Astrocyte (in vitro differentiated cells and primary cell): ENCODE measurements at regions not wholly inside any gene's neighbourhood (a gene's known extent, or its start where the extent isn't known, plus 50 kb on each side); places are given as distances from the start of the nearest gene placed in this dataset.
"Not testable (repeated sequence)": the region's sequence is repeated elsewhere in the genome, so short reads cannot be mapped to it uniquely, and the experiment has no call there.

ENCODE experiments used
- DNase-seq: peaks from one replicate; pipeline ENCODE4 v3.0.0-alpha.2; 2010; ENCODE audit warnings: low read depth
- FAIRE-seq: peaks from 2 replicates; lab custom pipeline; 2011; peaks lifted over from hg19 to GRCh38; lab: Jason Lieb, UNC
- H2AFZ ChIP-seq: 2 replicates; pipeline ENCODE4 v1.6.0; 2012; ENCODE audit warnings: low read depth, low read length, inconsistent platforms
- H3K27ac ChIP-seq: 2 replicates; pipeline ENCODE4 v1.5.1; 2011; ENCODE audit warnings: low read depth, low read length, inconsistent platforms
- H3K27me3 ChIP-seq: 2 replicates; pipeline ENCODE4 v1.6.0; 2011; ENCODE audit warnings: low read length, inconsistent platforms; ENCODE audit not compliant: insufficient read depth
- H3K36me3 ChIP-seq: 2 replicates; pipeline ENCODE4 v1.5.1; 2011; ENCODE audit warnings: low read length, inconsistent platforms; ENCODE audit not compliant: insufficient read depth
- H3K4me1 ChIP-seq: 2 replicates; pipeline ENCODE4 v1.5.1; 2011; ENCODE audit warnings: low read length, inconsistent platforms; ENCODE audit not compliant: insufficient read depth
- H3K4me2 ChIP-seq: 2 replicates; pipeline ENCODE4 v1.6.0; 2012; ENCODE audit warnings: low read length, inconsistent platforms
- H3K4me3 ChIP-seq: 2 replicates; pipeline ENCODE4 v1.5.1; 2011; ENCODE audit warnings: low read depth, mild to moderate bottlenecking, low read length, inconsistent platforms; ENCODE audit not compliant: insufficient read depth
- H3K79me2 ChIP-seq: 2 replicates; pipeline ENCODE4 v1.6.0; 2012; ENCODE audit warnings: mild to moderate bottlenecking, low read length, inconsistent platforms; ENCODE audit not compliant: insufficient read depth
- H3K9ac ChIP-seq: 2 replicates; pipeline ENCODE4 v1.6.0; 2012; ENCODE audit warnings: mild to moderate bottlenecking, low read length, inconsistent platforms
- H3K9me3 ChIP-seq: 2 replicates; pipeline ENCODE4 v1.5.1; 2012; ENCODE audit warnings: low read depth, mild to moderate bottlenecking, low read length, inconsistent platforms; ENCODE audit not compliant: insufficient read depth
- H4K20me1 ChIP-seq: 2 replicates; pipeline ENCODE4 v1.6.0; 2012; ENCODE audit warnings: low read length, inconsistent platforms; ENCODE audit not compliant: insufficient read depth
- H3K27ac Mint-ChIP-seq: one replicate; pipeline ENCODE4 v1.8.0; 2021; ENCODE audit warnings: mild to moderate bottlenecking, mixed read lengths; ENCODE audit not compliant: unreplicated experiment
- H3K27me3 Mint-ChIP-seq: one replicate; pipeline ENCODE4 v1.8.0; 2021; ENCODE audit warnings: low read depth, mixed read lengths; ENCODE audit not compliant: unreplicated experiment
- H3K36me3 Mint-ChIP-seq: one replicate; pipeline ENCODE4 v1.8.0; 2021; ENCODE audit warnings: low read depth, mixed read lengths; ENCODE audit not compliant: unreplicated experiment
- H3K4me1 Mint-ChIP-seq: one replicate; pipeline ENCODE4 v1.8.0; 2021; ENCODE audit warnings: low read depth, mixed read lengths; ENCODE audit not compliant: unreplicated experiment
- H3K4me3 Mint-ChIP-seq: one replicate; pipeline ENCODE4 v1.8.0; 2021; ENCODE audit warnings: mild to moderate bottlenecking, moderate library complexity, mixed read lengths; ENCODE audit not compliant: unreplicated experiment
- H3K9me3 Mint-ChIP-seq: one replicate; pipeline ENCODE4 v1.8.0; 2021; ENCODE audit warnings: mild to moderate bottlenecking, mixed read lengths; ENCODE audit not compliant: unreplicated experiment
- CTCF ChIP-seq: IDR thresholded peaks from 2 replicates; pipeline ENCODE4 v1.5.1; 2011; ENCODE audit warnings: low read depth, mild to moderate bottlenecking, inconsistent platforms, low read length, moderate library complexity; ENCODE audit not compliant: insufficient read depth
- EZH2 ChIP-seq: IDR thresholded peaks from 2 replicates; pipeline ENCODE4 v1.6.1; 2012; ENCODE audit warnings: mild to moderate bottlenecking, low read length, inconsistent platforms; ENCODE audit not compliant: insufficient read depth

- Histone ChIP-seq H2AFZ (no peak overlapping the region), H3K36me3 (no peaks in the 10 kb centered on the region), H3K27me3 (no peaks in the 10 kb centered on the region), H3K9ac (no peak overlapping the region), H3K9me3 (no peaks in the 10 kb centered on the region), H3K79me2 (no peaks in the 10 kb centered on the region), H3K4me1 (no peaks in the 10 kb centered on the region), H4K20me1 (no peaks in the 10 kb centered on the region), H3K4me2 (no peak overlapping the region), H3K27ac (no peak overlapping the region), H3K4me3 (no peak overlapping the region)
- Mint-ChIP-seq H3K36me3 (no peaks in the 10 kb centered on the region), H3K4me3 (no peak overlapping the region), H3K9me3 (no peaks in the 10 kb centered on the region), H3K4me1 (no peaks in the 10 kb centered on the region), H3K27me3 (no peaks in the 10 kb centered on the region), H3K27ac (no peak overlapping the region)
- TF ChIP-seq CTCF (no peak), EZH2 (no peak)
- DNase-seq, result no peak
- no peak for FAIRE-seq
Observed at GRCh38 chr4:95779447-95779846, 60.4 kb upstream of the PDHA2 start.

DNA sequence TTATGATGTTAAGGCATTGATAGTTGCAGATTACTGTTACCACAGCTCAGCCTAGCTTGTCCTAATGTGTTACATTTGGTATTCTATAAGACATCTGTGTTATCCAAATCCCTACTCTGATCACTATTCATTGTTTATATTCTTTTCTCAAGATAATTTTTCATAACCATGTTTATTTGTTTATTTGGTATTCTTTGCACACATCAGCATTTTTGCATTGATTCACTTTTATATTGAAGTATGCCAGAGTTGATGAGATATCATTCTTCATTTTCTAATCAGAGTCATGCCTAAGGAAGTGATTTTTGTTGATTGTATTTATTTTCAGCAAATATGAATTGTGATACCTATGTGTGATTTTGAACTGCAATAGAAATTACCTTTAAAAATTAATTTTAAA is 61.2 kb upstream of the PDHA2 start:
- TF ChIP-seq EZH2 (no peak), CTCF (no peak)
- H3K4me1 ChIP-seq, result no peaks in the 10 kb centered on the region
- H3K36me3 Mint-ChIP-seq, result no peaks in the 10 kb centered on the region
- H3K27me3 ChIP-seq, result no peaks in the 10 kb centered on the region
- H3K4me3 Mint-ChIP-seq, result no peak overlapping the region
- no peak overlapping the region for H3K4me2 ChIP-seq
- H3K9me3 ChIP-seq, result no peaks in the 10 kb centered on the region
- H3K9me3 Mint-ChIP-seq, result no peaks in the 10 kb centered on the region
- DNase-seq (no peak), FAIRE-seq (no peak)
- H3K4me3 ChIP-seq, result no peak overlapping the region
- H3K36me3 ChIP-seq, result no peaks in the 10 kb centered on the region
- no peaks in the 10 kb centered on the region for H3K4me1 Mint-ChIP-seq
- no peaks in the 10 kb centered on the region for H4K20me1 ChIP-seq
- H3K27ac ChIP-seq, result no peak overlapping the region
- no peaks in the 10 kb centered on the region for H3K27me3 Mint-ChIP-seq
- no peak overlapping the region for H3K9ac ChIP-seq
- no peak overlapping the region for H3K27ac Mint-ChIP-seq
- H2AFZ ChIP-seq, result no peak overlapping the region
- no peaks in the 10 kb centered on the region for H3K79me2 ChIP-seq

GRCh38 chr4:95770605-95771004 is 69.3 kb upstream of the PDHA2 start:
- H3K9me3 Mint-ChIP-seq, H3K36me3 Mint-ChIP-seq, H2AFZ ChIP-seq, H3K27me3 ChIP-seq, H3K36me3 ChIP-seq, H3K79me2 ChIP-seq, H3K4me1 ChIP-seq, H3K9me3 ChIP-seq, FAIRE-seq, DNase-seq, H4K20me1 ChIP-seq, H3K4me3 ChIP-seq, H3K27ac Mint-ChIP-seq, H3K4me1 Mint-ChIP-seq, H3K4me2 ChIP-seq, H3K27ac ChIP-seq, H3K27me3 Mint-ChIP-seq, H3K4me3 Mint-ChIP-seq, H3K9ac ChIP-seq: not testable (repeated sequence)
